Testis (tissue), 2 donors: ENCODE measurements at regions not wholly inside any gene's neighbourhood (a gene's known extent, or its start where the extent isn't known, plus 50 kb on each side); places are given as distances from the start of the nearest gene placed in this dataset.

Experiments used
- POLR2A ChIP-seq: fragments of 450-650 bp; IDR thresholded peaks from one replicate; pipeline ENCODE4 v1.6.1; 2017; ENCODE audit warnings: antibody characterized with exemption, mild to moderate bottlenecking, moderate library complexity
- TF ChIP-seq, protein P1 (sequence below), 3 experiments: fragments of 450-650 bp in 2 of 3; fragments of 200-600 bp in 1 of 3; sonication (generic) in 1 of 3; IDR thresholded peaks; one replicate each; pipeline ENCODE4 v1.5.1; 2016 to 2019; ENCODE audit warnings: antibody characterized with exemption in 3 of 3, mild to moderate bottlenecking in 2 of 3, moderate library complexity in 1 of 3

DNA sequence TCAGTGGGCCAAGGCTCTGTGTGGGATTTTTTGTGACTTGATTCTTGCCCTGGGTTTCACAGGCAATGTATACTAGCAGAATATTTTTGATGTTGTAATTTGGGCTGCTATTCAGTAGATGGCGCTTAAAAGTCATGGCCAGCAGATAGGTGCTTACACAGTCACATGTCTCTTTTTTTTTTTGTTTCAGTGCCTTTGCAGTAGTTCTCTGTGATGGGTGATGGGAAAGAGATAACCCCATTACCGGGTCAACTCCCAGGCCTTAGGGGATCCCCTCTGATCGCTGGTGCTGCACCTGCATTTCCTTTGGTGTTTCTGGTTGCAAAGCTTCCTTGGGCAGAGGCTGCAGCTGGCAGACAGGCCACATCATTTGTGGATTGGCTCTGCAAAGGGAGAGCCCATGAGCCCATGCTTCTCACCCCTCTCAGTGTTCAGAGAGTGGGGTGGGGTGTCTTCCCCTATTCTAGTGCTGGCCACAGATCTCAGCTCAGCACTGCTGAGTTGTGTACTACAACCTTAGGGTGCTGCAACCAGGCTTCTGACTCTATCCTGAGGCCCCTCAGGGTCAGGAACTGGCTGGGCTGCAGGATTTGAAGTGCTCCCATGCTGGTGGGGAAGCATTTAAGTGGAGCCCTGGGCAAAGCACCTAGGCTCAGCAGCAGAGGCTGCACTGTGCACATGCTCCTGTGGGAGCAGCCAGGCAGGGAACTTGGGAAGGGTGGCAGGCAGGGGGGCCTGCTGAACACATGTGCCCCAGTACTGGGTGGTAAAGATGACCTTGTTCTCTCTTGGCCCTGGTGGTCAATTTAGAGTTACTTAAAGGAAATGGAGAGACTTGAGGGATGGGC, 219.8 kb upstream of the SPHKAP start:
- TF ChIP-seq, protein P1, sequence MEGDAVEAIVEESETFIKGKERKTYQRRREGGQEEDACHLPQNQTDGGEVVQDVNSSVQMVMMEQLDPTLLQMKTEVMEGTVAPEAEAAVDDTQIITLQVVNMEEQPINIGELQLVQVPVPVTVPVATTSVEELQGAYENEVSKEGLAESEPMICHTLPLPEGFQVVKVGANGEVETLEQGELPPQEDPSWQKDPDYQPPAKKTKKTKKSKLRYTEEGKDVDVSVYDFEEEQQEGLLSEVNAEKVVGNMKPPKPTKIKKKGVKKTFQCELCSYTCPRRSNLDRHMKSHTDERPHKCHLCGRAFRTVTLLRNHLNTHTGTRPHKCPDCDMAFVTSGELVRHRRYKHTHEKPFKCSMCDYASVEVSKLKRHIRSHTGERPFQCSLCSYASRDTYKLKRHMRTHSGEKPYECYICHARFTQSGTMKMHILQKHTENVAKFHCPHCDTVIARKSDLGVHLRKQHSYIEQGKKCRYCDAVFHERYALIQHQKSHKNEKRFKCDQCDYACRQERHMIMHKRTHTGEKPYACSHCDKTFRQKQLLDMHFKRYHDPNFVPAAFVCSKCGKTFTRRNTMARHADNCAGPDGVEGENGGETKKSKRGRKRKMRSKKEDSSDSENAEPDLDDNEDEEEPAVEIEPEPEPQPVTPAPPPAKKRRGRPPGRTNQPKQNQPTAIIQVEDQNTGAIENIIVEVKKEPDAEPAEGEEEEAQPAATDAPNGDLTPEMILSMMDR (IDR thresholded peaks at IDR 0.05), result no peak
- TF ChIP-seq POLR2A, result no peak
